Hematopoietic multipotent progenitor cell treated with erythropoietin and hydrocortisone succinate and interleukin-3 and kit ligand, for 6 days (in vitro differentiated cells): ENCODE measurements at regions not wholly inside any gene's neighbourhood (a gene's known extent, or its start where the extent isn't known, plus 50 kb on each side); places are given as distances from the start of the nearest gene placed in this dataset.

Source experiments
- DNase-seq: peaks from one replicate; pipeline ENCODE4 v3.0.0-alpha.2; 2015

- no peak for DNase-seq
Measured at GRCh38 chr2:104561251-104561650, 292.7 kb upstream of the POU3F3 start.

- no peak for DNase-seq
Measured at GRCh38 chr2:104562537-104562936, 291.4 kb upstream of the POU3F3 start.

- no peak for DNase-seq
Measured at GRCh38 chr2:104563398-104563996, 290.4 kb upstream of the POU3F3 start.

- DNase-seq, result no peak
Measured at GRCh38 chr2:104568247-104568646, 285.7 kb upstream of the POU3F3 start.

GRCh38 chr2:104570259-104570658, 283.7 kb upstream of the POU3F3 start:
- no peak for DNase-seq

GRCh38 chr2:104572834-104573233, 281.1 kb upstream of the POU3F3 start:
- peak; percentile 65 for DNase-seq

- no peak for DNase-seq
Measured at GRCh38 chr2:104574367-104574766, 279.5 kb upstream of the POU3F3 start.

GRCh38 chr2:104577143-104577542, 276.8 kb upstream of the POU3F3 start:
- no peak for DNase-seq

GRCh38 chr2:104582471-104582870, 271.4 kb upstream of the POU3F3 start:
- no peak for DNase-seq

GRCh38 chr2:104583811-104584210, 270.1 kb upstream of the POU3F3 start:
- DNase-seq, result no peak

GRCh38 chr2:104584393-104584792, 269.5 kb upstream of the POU3F3 start:
- no peak for DNase-seq

GRCh38 chr2:104595576-104595975, 258.3 kb upstream of the POU3F3 start:
- no peak for DNase-seq

GRCh38 chr2:104597942-104598341, 256.0 kb upstream of the POU3F3 start:
- DNase-seq, result no peak

- DNase-seq, result no peak
Measured at GRCh38 chr2:104598636-104599035, 255.3 kb upstream of the POU3F3 start.

GRCh38 chr2:104599787-104600510, 254.0 kb upstream of the POU3F3 start:
- DNase-seq, result no peak

- DNase-seq, result no peak
Measured at GRCh38 chr2:104606056-104606455, 247.9 kb upstream of the POU3F3 start.

GRCh38 chr2:104616856-104617255, 237.1 kb upstream of the POU3F3 start:
- DNase-seq, result no peak

GRCh38 chr2:104620801-104621200, 233.1 kb upstream of the POU3F3 start:
- peak; percentile 25 for DNase-seq

- no peak for DNase-seq
Measured at GRCh38 chr2:104635608-104636007, 218.3 kb upstream of the POU3F3 start.

GRCh38 chr2:104638190-104638858, 215.6 kb upstream of the POU3F3 start:
- no peak for DNase-seq

GRCh38 chr2:104638859-104639202, 215.1 kb upstream of the POU3F3 start:
- DNase-seq, result no peak

GRCh38 chr2:104641786-104642185, 212.1 kb upstream of the POU3F3 start:
- DNase-seq, result peak; percentile 92

- DNase-seq, result peak; percentile 52
Measured at GRCh38 chr2:104648376-104648775, 205.5 kb upstream of the POU3F3 start.

GRCh38 chr2:104649866-104650265, 204.0 kb upstream of the POU3F3 start:
- DNase-seq, result no peak
